GM19455 (cell line): ENCODE measurements at regions not wholly inside any gene's neighbourhood (a gene's known extent, or its start where the extent isn't known, plus 50 kb on each side); places are given as distances from the start of the nearest gene placed in this dataset.

Experiments used
- ATAC-seq: cut with Tn5 transposase; IDR thresholded peaks from one replicate; pipeline ENCODE4 v1.9.1; 2021; ENCODE audit not compliant: unreplicated experiment

DNA sequence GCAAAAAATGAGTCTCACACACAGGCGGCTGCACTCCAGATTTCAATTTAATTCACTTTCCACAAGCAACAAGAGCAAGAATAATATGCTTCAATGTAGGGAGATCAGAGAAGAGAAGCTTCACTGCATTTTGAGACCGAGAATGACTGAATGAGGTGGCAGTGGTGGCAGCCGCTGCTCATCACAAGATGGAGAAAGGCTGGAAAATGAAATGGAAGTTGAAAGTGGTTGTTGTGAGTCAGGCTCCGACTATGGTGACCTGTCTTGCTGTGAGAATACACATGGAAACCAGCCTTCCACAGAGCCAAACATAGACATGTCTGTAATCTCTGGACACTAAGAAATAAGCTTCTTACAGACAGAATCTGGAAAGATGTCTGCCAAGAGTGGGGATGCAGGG, 499.6 kb upstream of the LRRN3 start:
- no peak for ATAC-seq

DNA sequence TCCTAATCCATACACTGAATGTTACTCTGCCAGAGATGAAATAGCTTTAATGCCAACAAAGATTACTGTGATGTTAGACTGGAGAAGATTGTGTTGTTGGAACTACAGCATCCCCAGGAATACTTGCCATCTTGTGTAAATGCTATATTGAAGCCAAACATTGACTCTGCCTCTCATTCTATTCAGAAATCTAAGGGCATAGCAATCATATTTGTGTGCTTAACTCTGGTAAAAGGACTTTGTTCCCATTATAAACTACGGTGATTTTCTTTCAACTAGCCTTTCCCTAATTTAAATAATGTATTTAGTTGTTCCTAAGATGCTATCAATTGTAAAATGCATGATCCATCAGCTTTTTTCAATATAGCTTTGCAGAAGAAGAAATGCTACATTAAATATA, 498.4 kb upstream of the LRRN3 start:
- ATAC-seq, result no peak

DNA sequence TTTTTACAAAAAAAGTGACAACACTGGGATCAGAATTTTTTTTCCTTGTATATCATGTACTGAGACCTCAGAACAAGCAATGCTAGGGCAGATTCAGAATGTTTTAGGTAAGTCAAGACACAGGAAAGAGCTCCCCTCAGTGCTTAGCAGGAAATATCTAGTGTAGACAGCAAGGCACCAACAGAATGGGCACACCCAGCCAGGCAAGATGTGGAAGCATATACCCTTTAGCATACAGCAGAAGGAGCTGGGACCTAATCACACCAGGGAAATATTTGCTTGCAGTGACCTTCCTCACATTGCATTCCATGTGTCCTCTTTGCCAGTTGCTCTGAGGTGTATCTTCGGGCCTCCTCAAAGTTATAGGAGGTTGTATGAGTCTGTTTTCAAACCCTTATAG, 497.6 kb upstream of the LRRN3 start:
- no peak for ATAC-seq

DNA sequence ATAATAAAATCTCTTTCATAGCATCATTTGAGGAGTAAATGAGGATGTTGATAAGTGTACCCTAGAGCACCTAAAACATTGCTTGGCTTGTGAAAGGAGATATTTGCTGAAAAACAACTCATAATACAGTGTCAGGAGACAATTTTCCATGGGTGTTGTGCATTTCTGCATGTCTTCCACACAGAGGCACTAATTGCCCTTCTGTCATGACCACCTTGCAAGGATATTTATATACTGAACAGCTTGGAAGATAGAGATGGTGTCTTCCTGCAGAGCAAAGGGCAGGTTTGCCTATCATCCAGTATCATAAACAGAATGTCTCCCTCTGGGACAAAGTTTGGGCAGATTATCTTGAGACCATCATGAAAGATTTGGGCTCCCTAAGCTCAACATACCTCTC, 495.2 kb upstream of the LRRN3 start:
- no peak for ATAC-seq

DNA sequence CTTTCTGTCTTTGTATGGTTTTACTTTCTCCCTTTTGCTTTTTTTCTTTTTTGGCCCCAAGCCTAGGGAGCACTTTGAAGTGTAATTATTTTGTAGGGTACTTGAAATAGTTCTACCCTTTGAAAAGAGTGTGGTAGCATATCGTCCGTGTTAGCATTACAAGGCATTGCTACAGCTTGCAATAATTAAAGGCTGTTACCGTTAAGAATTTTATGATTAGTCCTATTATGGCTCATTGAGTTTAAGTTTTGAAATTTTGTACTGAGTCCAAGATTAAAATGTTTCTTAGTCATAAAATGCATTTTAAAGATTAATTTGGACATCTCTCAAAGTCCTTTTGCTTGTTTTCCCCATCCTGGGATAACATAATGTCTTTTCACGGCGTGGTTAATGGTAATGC, 490.0 kb upstream of the LRRN3 start:
- no peak for ATAC-seq

DNA sequence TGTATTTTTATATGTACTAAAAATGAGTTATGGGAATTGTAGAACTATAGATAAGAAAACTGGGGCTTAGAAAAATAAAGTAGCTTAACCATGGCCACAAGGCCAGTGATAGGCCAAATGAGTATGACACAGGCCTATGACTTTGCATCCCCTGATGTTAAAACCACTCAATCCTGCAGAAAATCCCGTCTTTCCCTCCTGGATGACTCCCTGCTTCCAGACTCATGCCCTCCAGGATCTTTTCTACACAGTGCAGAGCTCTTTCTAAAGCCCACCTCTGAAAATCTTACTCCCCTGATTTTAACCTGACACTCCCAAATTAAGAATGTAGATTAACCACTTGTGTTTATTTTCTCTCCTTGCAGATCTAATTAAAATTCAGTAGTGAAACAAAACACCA, 489.2 kb upstream of the LRRN3 start:
- no peak for ATAC-seq

DNA sequence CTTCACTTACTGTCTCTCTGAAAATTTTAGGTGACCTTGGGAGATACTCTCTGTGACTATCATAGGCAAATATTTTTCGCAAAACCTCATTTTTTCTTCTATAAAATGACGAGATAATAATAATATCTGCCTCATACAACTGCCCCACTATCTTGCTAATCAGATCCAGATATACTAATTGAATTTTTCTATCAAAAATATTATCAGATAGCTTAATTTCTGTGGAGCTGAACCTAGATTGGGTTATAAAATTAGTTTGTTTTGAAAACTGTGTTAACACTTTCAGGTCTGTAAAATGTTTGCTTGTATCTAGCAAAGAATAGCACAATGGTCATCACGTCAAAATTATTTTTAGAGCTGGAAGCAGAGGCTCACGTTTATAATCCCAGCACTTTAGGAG, 486.7 kb upstream of the LRRN3 start:
- no peak for ATAC-seq

DNA sequence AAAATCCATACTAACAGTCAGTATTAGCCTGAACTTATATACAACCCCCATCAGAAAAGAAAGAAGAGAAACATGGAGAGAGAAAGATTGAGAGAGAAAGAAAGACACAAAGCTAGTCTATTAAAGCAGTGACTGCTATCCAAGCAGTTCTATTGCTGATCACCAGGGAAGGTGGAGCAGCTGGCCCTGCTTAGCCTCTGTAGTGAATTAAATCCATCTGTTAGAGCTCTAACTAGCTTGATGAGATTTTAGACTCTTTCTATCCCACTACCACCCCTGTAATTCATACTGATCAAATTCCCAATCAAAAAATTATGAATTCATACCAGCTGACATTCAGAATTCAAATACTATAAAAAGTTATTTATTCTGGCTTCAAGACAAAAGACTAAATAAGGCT, 486.0 kb upstream of the LRRN3 start:
- ATAC-seq, result no peak

DNA sequence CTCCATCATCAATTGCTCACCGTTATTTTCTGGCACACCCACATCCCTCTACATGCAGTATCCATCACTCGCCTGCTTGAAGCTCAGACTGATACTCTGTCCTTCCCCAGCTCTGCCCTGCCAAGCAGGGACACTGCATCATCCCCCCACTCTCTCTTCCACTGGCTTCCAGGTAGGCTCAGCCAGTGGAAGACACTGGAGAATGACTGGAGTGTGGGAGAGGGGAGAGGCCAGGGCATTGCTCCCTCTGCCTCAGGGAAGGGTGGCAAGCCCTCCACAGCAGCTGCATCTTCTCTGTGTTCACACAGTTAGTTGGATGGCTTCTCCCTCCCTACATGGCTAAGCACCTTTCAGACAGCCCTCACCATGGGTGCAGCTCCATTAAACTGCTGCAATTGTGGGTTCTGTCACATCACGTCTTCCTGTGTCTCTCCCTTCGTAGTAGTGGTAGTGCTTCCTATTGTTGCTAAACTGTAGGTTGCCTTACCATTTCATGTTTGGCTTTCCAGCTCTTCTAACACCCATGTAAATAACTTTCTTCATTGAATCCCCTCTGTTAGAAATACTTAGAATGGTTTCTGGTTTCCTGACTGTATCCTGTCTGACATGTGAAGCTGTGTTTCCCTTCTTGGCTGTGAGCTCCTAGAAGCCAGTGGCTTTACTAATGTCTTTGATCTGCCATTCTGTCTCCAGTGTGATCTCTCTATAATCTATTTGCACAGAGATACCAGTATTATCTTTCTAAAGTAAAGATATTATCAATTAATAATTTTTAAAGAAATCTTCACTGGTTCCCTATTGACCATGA, 483.7 kb upstream of the LRRN3 start:
- ATAC-seq, result no peak

DNA sequence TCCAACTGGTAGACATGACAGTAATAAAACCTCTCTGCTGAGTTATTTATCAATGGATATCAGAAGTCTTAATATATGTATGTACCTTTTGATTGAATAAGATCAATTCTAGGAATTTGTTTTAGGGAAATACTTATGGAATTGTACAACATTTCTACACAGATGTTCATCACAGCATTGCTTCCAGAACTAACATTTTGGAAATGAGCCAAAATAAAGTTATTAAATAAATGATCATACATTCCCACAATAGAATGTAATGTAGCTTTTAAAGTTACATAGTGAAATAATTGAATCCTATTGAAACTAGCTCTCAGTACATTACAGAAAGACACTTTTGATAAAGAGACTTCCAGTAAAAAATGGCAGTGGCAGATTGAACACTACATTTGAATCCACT, 481.6 kb upstream of the LRRN3 start:
- ATAC-seq, result no peak

DNA sequence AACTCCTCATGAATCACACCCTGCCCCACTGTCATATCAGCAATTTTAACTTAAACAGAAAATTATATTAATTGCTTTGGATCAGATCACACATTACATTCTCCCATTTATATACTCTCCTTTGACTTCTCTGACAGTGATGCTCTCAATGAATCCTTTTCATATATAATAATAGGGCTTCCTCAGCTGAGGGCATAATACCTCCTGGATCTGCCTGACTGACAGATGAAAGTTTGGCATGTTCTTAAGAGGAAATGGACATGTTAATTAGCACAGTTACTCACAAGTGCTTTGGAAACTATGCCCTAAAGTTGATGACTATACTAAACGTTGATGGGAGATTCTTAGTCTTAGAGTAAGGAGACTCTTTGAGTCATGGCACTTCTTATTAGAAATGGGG, 478.2 kb upstream of the LRRN3 start:
- ATAC-seq, result no peak
